HL-60 (cell line): ENCODE measurements at regions not wholly inside any gene's neighbourhood (a gene's known extent, or its start where the extent isn't known, plus 50 kb on each side); places are given as distances from the start of the nearest gene placed in this dataset.

Experiments
- DNase-seq, 2 experiments: peaks; one replicate each; pipeline ENCODE4 v3.0.0-alpha.2; 2010 to 2020; ENCODE audit warnings: low read depth in 1 of 2, low spot score in 1 of 2
- H3K27ac ChIP-seq: fragments of 250-450 bp; sonication (Bioruptor Pico); replicated peaks from 2 replicates; pipeline ENCODE4 v1.5.1; 2020; ENCODE audit warnings: mild to moderate bottlenecking, moderate library complexity
- H3K27me3 ChIP-seq: fragments of 250-450 bp; sonication (Bioruptor Pico); 2 replicates; pipeline ENCODE4 v1.5.1; 2021; ENCODE audit warnings: mild to moderate bottlenecking, moderate library complexity; ENCODE audit not compliant: insufficient read depth, poor library complexity, severe bottlenecking
- H3K4me3 ChIP-seq: replicated peaks from 2 replicates; pipeline ENCODE4 v1.5.1; 2011; ENCODE audit warnings: mild to moderate bottlenecking, control low read depth, low read length; ENCODE audit not compliant: insufficient read depth
- GABPA ChIP-seq: IDR thresholded peaks from 2 replicates; pipeline ENCODE4 v1.6.1; 2012; ENCODE audit warnings: low read depth
- POLR2AphosphoS5 ChIP-seq: IDR thresholded peaks from 2 replicates; pipeline ENCODE4 v1.6.1; 2012; ENCODE audit warnings: low read depth
- REST ChIP-seq: IDR thresholded peaks from 2 replicates; pipeline ENCODE4 v1.6.1; 2012; ENCODE audit warnings: low read depth; ENCODE audit not compliant: insufficient replicate concordance
- SPI1 ChIP-seq: IDR thresholded peaks from 2 replicates; pipeline ENCODE4 v1.6.1; 2012; ENCODE audit warnings: low read depth, mild to moderate bottlenecking, borderline replicate concordance
- TF ChIP-seq, protein P1 (sequence below): IDR thresholded peaks from one replicate; pipeline ENCODE4 v1.5.1; 2011; ENCODE audit warnings: low read length, control low read depth, inconsistent platforms; ENCODE audit not compliant: insufficient read depth

GRCh38 chr11:98234698-98235097, 786.1 kb upstream of the CNTN5 start:
- H3K4me3 ChIP-seq = no peak overlapping the region
- no peaks in the 10 kb centered on the region for H3K27me3 ChIP-seq
- no peak for TF ChIP-seq POLR2AphosphoS5
- no peak for TF ChIP-seq REST
- TF ChIP-seq, protein P1, sequence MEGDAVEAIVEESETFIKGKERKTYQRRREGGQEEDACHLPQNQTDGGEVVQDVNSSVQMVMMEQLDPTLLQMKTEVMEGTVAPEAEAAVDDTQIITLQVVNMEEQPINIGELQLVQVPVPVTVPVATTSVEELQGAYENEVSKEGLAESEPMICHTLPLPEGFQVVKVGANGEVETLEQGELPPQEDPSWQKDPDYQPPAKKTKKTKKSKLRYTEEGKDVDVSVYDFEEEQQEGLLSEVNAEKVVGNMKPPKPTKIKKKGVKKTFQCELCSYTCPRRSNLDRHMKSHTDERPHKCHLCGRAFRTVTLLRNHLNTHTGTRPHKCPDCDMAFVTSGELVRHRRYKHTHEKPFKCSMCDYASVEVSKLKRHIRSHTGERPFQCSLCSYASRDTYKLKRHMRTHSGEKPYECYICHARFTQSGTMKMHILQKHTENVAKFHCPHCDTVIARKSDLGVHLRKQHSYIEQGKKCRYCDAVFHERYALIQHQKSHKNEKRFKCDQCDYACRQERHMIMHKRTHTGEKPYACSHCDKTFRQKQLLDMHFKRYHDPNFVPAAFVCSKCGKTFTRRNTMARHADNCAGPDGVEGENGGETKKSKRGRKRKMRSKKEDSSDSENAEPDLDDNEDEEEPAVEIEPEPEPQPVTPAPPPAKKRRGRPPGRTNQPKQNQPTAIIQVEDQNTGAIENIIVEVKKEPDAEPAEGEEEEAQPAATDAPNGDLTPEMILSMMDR = no peak
- no peak for TF ChIP-seq SPI1
- TF ChIP-seq GABPA = no peak
- DNase-seq = no peak
- no peak overlapping the region for H3K27ac ChIP-seq

- Histone ChIP-seq H3K4me3 (no peak overlapping the region), H3K27me3 (no peaks in the 10 kb centered on the region), H3K27ac (no peak overlapping the region)
- TF ChIP-seq, protein P1 = no peak
- TF ChIP-seq GABPA = no peak
- TF ChIP-seq SPI1 = no peak
- no peak for TF ChIP-seq REST
- TF ChIP-seq POLR2AphosphoS5 = no peak
- no peak for DNase-seq
Observed at GRCh38 chr11:98243897-98244296, 776.9 kb upstream of the CNTN5 start.

DNA sequence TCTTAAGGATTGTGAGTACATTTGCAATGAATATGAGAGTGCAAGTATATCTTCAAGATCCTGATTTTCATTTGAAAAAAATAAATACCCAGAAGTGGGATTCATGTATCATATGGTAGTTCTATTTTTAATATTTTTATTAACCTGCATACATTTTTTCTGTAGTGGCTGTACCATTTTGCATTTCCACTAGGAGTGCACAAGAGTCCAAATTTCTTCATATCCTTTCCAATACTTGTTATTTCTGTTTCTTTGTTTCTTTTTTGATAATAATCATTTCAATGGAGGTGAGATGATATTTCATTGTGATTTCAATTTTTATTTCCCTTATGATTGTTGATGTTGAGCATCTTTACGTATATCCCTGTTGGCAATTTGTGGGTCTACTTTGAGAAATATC, 759.8 kb upstream of the CNTN5 start:
- Histone ChIP-seq H3K4me3 (no peak overlapping the region), H3K27ac (no peak overlapping the region), H3K27me3 (no peaks in the 10 kb centered on the region)
- TF ChIP-seq SPI1 = no peak
- TF ChIP-seq REST = no peak
- TF ChIP-seq GABPA = no peak
- TF ChIP-seq POLR2AphosphoS5 = no peak
- TF ChIP-seq, protein P1 = no peak
- DNase-seq = no peak
